GM18502 (cell line): ENCODE measurements at regions not wholly inside any gene's neighbourhood (a gene's known extent, or its start where the extent isn't known, plus 50 kb on each side); places are given as distances from the start of the nearest gene placed in this dataset.

Experiments used
- ATAC-seq: cut with Tn5 transposase; IDR thresholded peaks from one replicate; pipeline ENCODE4 v1.9.1; 2021; ENCODE audit warnings: mild to moderate bottlenecking; ENCODE audit not compliant: unreplicated experiment, poor library complexity

DNA sequence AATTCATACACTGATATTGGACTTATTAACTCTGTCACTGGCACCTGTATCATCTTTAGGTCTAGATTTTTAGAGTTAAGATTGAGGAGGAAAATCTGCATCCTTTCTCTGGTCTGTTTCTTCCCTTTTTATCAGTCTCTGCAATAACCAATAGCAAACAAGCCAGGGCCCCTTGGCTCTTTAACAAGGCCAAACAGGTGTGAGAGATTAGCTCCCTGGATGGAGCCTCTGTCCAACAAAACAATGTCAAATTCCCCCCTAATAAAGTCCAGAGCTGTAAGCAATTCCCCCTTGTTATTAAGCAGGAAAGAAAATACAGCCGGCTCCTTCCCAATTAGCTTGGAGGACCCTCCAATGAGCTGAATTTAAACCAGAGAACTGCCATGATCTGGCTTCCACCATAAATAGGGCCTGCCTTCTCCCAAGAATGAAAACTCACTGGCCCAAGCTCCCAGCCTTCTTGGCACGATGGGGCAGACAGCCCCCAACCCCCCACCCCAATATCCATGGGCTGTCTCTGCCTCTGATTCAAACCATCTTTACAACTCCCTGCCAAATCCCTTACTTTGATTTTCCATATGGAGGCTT, 56.1 kb upstream of the SOX9 start:
- ATAC-seq, result no peak

DNA sequence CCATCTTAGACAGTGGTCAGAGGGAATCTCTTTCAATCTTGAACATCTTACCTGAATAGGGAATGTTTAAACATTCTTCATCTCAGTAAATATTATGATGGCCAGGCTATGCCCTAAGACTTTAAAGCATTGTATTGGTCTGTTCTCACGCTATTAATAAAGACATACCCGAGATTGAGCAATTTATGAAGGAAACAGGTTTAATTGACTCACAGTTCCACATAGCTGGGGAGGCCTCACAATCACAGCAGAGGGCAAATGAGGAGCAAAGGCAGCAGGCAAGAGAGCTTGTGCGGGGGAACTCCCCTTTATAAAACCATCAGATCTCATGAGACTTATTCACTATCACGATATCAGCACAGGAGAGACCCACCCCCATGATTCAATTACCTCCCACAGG, 55.3 kb upstream of the SOX9 start:
- no peak for ATAC-seq

DNA sequence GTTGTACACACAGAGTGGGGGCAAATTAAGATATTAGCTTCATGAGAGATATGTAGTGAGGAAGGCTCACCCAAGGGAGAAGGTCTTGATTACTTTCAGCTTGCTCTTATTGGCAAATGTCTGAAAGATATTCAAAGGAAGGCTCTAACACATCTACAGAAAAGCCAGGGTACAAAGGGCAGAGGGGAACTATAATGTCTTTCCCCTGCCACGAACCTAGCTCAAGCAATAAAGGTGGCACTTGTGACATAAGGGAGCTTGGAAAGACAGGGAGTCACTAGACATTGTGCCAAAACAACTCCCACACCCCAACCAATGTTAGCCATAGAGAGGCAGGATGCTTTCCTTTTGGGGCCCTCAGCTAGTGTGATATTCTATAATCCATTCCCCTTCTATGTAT, 52.2 kb upstream of the SOX9 start:
- ATAC-seq, result no peak

DNA sequence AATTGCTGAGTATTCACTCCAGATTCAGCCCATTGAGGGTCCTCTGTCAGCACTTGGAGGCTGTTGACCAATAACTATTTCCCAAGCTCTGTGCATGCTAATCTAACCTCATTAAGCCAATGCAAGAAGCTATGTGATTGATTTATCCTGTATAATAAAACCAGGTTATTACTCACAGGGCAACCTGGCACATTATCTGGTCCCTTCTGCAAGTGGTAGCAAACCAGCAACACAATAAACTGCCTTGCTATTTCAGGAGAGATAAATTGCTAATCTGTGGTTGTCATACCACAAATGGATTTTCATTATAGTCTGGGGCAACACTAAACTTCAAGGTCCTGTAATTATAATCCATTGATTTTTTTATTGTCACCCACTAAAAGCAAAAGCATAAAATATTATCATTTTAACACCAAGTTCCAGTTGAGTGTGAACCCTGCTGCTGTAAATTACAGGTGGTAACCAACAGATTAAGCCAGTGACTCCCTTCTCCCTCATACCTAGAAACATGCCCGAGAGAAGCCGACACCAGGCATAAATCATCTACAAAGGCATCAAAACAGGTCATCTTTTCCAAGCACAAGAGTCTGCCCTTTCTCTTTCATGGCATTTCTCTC, 51.1 kb upstream of the SOX9 start:
- no peak for ATAC-seq
